GM23338 (cell line): ENCODE measurements at regions not wholly inside any gene's neighbourhood (a gene's known extent, or its start where the extent isn't known, plus 50 kb on each side); places are given as distances from the start of the nearest gene placed in this dataset.

ENCODE experiments used
- ATAC-seq: fragments of 200-7000 bp; cut with Tn5 transposase; 3 replicates; pipeline ENCODE4 v1.9.1; 2020
- DNase-seq: peaks from one replicate; pipeline ENCODE4 v3.0.0-alpha.2; 2015; ENCODE audit warnings: low spot score
- H2AFZ ChIP-seq: fragments of 200-600 bp; sonication (generic); 2 replicates; pipeline ENCODE4 v1.8.0; 2016; ENCODE audit warnings: antibody characterized with exemption, mild to moderate bottlenecking, moderate library complexity
- H3F3A ChIP-seq: fragments of 200-600 bp; sonication (generic); replicated peaks from 2 replicates; pipeline ENCODE4 v1.8.0; 2017; ENCODE audit warnings: antibody characterized with exemption, mixed run types, low read depth
- H3K27ac ChIP-seq: fragments of 200-600 bp; sonication (generic); 2 replicates; pipeline ENCODE4 v1.6.1; 2016; ENCODE audit warnings: low read depth
- H3K27me3 ChIP-seq: fragments of 200-600 bp; sonication (generic); 2 replicates; pipeline ENCODE4 v1.8.0; 2016; ENCODE audit warnings: mild to moderate bottlenecking, mixed run types, moderate library complexity; ENCODE audit not compliant: insufficient read depth
- H3K36me3 ChIP-seq: fragments of 200-600 bp; sonication (generic); 2 replicates; pipeline ENCODE4 v1.8.0; 2016; ENCODE audit warnings: mild to moderate bottlenecking; ENCODE audit not compliant: insufficient read depth
- H3K4me1 ChIP-seq: fragments of 200-600 bp; sonication (generic); 2 replicates; pipeline ENCODE4 v1.8.0; 2016; ENCODE audit warnings: mild to moderate bottlenecking, moderate library complexity; ENCODE audit not compliant: insufficient read depth
- H3K4me2 ChIP-seq: fragments of 200-600 bp; sonication (generic); 2 replicates; pipeline ENCODE4 v1.7.1; 2017; ENCODE audit warnings: mixed run types
- H3K4me3 ChIP-seq: fragments of 200-600 bp; sonication (generic); 2 replicates; pipeline ENCODE4 v1.6.1; 2016; ENCODE audit warnings: mixed run types
- H3K79me2 ChIP-seq: fragments of 200-600 bp; sonication (generic); replicated peaks from 2 replicates; pipeline ENCODE4 v1.8.0; 2017; ENCODE audit warnings: mild to moderate bottlenecking; ENCODE audit not compliant: insufficient read depth
- H3K9me2 ChIP-seq: fragments of 200-600 bp; sonication (generic); 2 replicates; pipeline ENCODE4 v1.8.0; 2017; ENCODE audit not compliant: insufficient read depth
- H4K20me1 ChIP-seq: fragments of 200-600 bp; sonication (generic); replicated peaks from 2 replicates; pipeline ENCODE4 v1.8.0; 2017; ENCODE audit warnings: mild to moderate bottlenecking; ENCODE audit not compliant: insufficient read depth
- H3K27ac Mint-ChIP-seq: 2 replicates; pipeline ENCODE4 v1.8.0; 2020; ENCODE audit warnings: inconsistent platforms, mild to moderate bottlenecking, moderate library complexity, mixed read lengths
- H3K27me3 Mint-ChIP-seq: 3 replicates; pipeline ENCODE4 v1.8.0; 2022; ENCODE audit warnings: low read depth, mild to moderate bottlenecking, moderate library complexity, mixed read lengths, inconsistent platforms; ENCODE audit not compliant: insufficient read depth, poor library complexity
- H3K36me3 Mint-ChIP-seq: 3 replicates; pipeline ENCODE4 v1.8.0; 2021; ENCODE audit warnings: low read depth, mild to moderate bottlenecking, inconsistent platforms, moderate library complexity, mixed read lengths
- H3K4me1 Mint-ChIP-seq: 3 replicates; pipeline ENCODE4 v1.8.0; 2020; ENCODE audit warnings: mild to moderate bottlenecking, inconsistent platforms, mixed read lengths
- H3K4me3 Mint-ChIP-seq: 3 replicates; pipeline ENCODE4 v1.8.0; 2021; ENCODE audit warnings: moderate library complexity, mild to moderate bottlenecking, inconsistent platforms, mixed read lengths
- H3K9me3 Mint-ChIP-seq: 3 replicates; pipeline ENCODE4 v1.8.0; 2020; ENCODE audit warnings: moderate library complexity, mild to moderate bottlenecking, inconsistent platforms, mixed read lengths
- CREB1 ChIP-seq: fragments of 250-450 bp; sonication (Bioruptor Pico); IDR thresholded peaks from 2 replicates; pipeline ENCODE4 v1.5.0; 2020; ENCODE audit warnings: low read depth, mild to moderate bottlenecking, moderate library complexity
- ETS1 ChIP-seq: IDR thresholded peaks from 2 replicates; pipeline ENCODE4 v1.6.1; 2016; ENCODE audit warnings: antibody characterized with exemption
- EZH2phosphoT487 ChIP-seq: fragments of 200-600 bp; sonication (generic); IDR thresholded peaks from one replicate; pipeline ENCODE4 v1.8.1; 2018; ENCODE audit warnings: antibody characterized with exemption; ENCODE audit not compliant: unreplicated experiment
- JUNB ChIP-seq: IDR thresholded peaks from one replicate; pipeline ENCODE4 v1.6.1; 2016; ENCODE audit warnings: antibody characterized with exemption; ENCODE audit not compliant: unreplicated experiment
- NANOG ChIP-seq: IDR thresholded peaks from 2 replicates; pipeline ENCODE4 v1.6.1; 2016; ENCODE audit warnings: antibody characterized with exemption, borderline replicate concordance
- POLR2AphosphoS5 ChIP-seq: IDR thresholded peaks from 2 replicates; pipeline ENCODE4 v1.6.1; 2016; ENCODE audit warnings: antibody characterized with exemption, low read depth
- REST ChIP-seq: IDR thresholded peaks from one replicate; pipeline ENCODE4 v1.6.1; 2018; ENCODE audit warnings: antibody characterized with exemption; ENCODE audit not compliant: unreplicated experiment
- STAT1 ChIP-seq: IDR thresholded peaks from one replicate; pipeline ENCODE4 v1.6.1; 2016; ENCODE audit warnings: antibody characterized with exemption; ENCODE audit not compliant: unreplicated experiment
- ZNF331 ChIP-seq: fragments of 250-450 bp; sonication (Bioruptor Pico); IDR thresholded peaks from 2 replicates; pipeline ENCODE4 v1.5.0; 2020; ENCODE audit warnings: low read depth, mild to moderate bottlenecking, moderate library complexity
- ZNF462 ChIP-seq: fragments of 250-450 bp; sonication (Bioruptor Pico); IDR thresholded peaks from 2 replicates; pipeline ENCODE4 v1.5.0; 2020; ENCODE audit warnings: mild to moderate bottlenecking, moderate library complexity

GRCh38 chr1:29428280-29428615 is 191.9 kb downstream of the PTPRU start:
- Histone ChIP-seq H3K4me3 (no peak overlapping the region), H3K36me3 (no peaks in the 10 kb centered on the region), H3K27me3 (no peaks in the 10 kb centered on the region), H3K79me2 (no peaks in the 10 kb centered on the region), H3K4me2 (no peak overlapping the region), H3F3A (no peaks in the 10 kb centered on the region), H3K27ac (no peak overlapping the region), H3K9me2 (no peaks in the 10 kb centered on the region), H2AFZ (no peak overlapping the region), H3K4me1 (no peaks in the 10 kb centered on the region; the same call in 1 of the 2 replicates), H4K20me1 (no peaks in the 10 kb centered on the region)
- Mint-ChIP-seq H3K4me3 (no peak overlapping the region), H3K27ac (no peak overlapping the region), H3K27me3 (peaks cover 7% of the 10 kb centered on the region), H3K4me1 (peaks cover 7% of the 10 kb centered on the region), H3K9me3 (peaks cover 27% of the 10 kb centered on the region), H3K36me3 (0 out of 3 replicates have a peak, but pooled peaks cover 4% of the 10 kb centered on the region)
- no peak for TF ChIP-seq JUNB
- DNase-seq (no peak), ATAC-seq (no peak)

GRCh38 chr1:29427614-29428279 is 191.4 kb downstream of the PTPRU start:
- Histone ChIP-seq H3K4me1 (no peaks in the 10 kb centered on the region; the same call in 1 of the 2 replicates), H2AFZ (no peak overlapping the region), H3K27ac (no peak overlapping the region), H3K9me2 (no peaks in the 10 kb centered on the region), H3F3A (no peaks in the 10 kb centered on the region), H4K20me1 (no peaks in the 10 kb centered on the region), H3K4me3 (no peak overlapping the region), H3K36me3 (no peaks in the 10 kb centered on the region), H3K79me2 (no peaks in the 10 kb centered on the region), H3K27me3 (no peaks in the 10 kb centered on the region), H3K4me2 (no peak overlapping the region)
- 0 out of 3 replicates have a peak, but pooled peaks cover 4% of the 10 kb centered on the region for H3K36me3 Mint-ChIP-seq
- DNase-seq (no peak), ATAC-seq (no peak)
- H3K4me1 Mint-ChIP-seq: peaks cover 7% of the 10 kb centered on the region
- no peak overlapping the region for H3K27ac Mint-ChIP-seq
- H3K27me3 Mint-ChIP-seq: peaks cover 7% of the 10 kb centered on the region
- peaks cover 27% of the 10 kb centered on the region for H3K9me3 Mint-ChIP-seq
- no peak overlapping the region for H3K4me3 Mint-ChIP-seq
- no peak for TF ChIP-seq ZNF331 (CRISPR knock-in tag)
- TF ChIP-seq ETS1: no peak
- TF ChIP-seq STAT1: no peak
- TF ChIP-seq POLR2AphosphoS5: no peak
- TF ChIP-seq ZNF462 (CRISPR knock-in tag): no peak
- TF ChIP-seq EZH2phosphoT487: no peak
- TF ChIP-seq CREB1 (CRISPR knock-in tag): no peak
- no peak for TF ChIP-seq REST
- TF ChIP-seq NANOG: no peak
